Right lobe of liver (tissue), 4 donors: ENCODE measurements at regions not wholly inside any gene's neighbourhood (a gene's known extent, or its start where the extent isn't known, plus 50 kb on each side); places are given as distances from the start of the nearest gene placed in this dataset.

Experiments used
- POLR2A ChIP-seq: fragments of 450-650 bp; IDR thresholded peaks from one replicate; pipeline ENCODE4 v1.6.1; 2017; ENCODE audit warnings: antibody characterized with exemption, mild to moderate bottlenecking
- TF ChIP-seq, protein P1 (sequence below), 4 donors: fragments of 200-600 bp in 3 of 4; fragments of 450-650 bp in 1 of 4; IDR thresholded peaks; one replicate each; pipeline versions ENCODE4 v1.5.1 to v1.8.0; 2016 to 2022; ENCODE audit warnings: antibody characterized with exemption in 4 of 4, mild to moderate bottlenecking in 2 of 4
- donor health status: DM: no; HTN: no; CAD: no.
- donor health status: DM: no; HTN: no; CAD: no.
- donor health status: DM: no; HTN: yes; CAD: no.

DNA sequence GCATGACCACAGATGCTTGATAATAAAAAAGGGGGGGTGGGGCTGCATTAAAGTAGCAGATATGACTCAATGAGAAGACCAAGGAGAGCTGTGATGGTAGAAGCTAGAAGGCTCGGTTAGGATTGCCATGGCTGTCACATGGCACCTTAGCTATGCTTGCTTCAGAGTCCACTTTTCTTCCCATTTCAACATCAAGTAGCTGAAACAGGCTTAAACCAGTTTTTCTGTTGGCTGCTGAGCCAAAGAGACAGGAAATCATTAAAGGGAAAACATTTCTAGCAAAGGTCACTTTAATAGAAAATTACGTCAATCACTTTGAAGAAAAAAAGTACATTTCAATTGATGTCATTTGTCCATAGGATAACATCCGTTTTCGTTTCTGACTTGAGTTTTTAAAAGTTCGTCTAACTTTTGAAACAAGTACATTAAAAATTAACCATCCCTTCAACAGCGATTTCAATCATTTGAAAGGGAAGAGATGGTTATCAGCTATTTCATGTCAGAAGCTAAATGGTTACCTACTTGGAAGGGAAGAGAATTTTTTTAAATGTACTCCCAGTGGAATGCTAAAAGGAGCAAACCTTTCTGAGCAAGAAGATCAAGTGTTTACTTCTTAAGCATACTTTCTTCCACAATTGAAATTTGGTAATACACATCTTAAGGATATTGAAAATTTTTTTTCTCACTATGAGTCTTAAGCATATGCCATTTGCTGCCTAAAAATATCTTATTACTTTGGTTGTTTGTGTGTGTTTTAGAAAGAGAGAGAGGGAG lies 488.1 kb upstream of the PRMT6 start:
- TF ChIP-seq, protein P1, sequence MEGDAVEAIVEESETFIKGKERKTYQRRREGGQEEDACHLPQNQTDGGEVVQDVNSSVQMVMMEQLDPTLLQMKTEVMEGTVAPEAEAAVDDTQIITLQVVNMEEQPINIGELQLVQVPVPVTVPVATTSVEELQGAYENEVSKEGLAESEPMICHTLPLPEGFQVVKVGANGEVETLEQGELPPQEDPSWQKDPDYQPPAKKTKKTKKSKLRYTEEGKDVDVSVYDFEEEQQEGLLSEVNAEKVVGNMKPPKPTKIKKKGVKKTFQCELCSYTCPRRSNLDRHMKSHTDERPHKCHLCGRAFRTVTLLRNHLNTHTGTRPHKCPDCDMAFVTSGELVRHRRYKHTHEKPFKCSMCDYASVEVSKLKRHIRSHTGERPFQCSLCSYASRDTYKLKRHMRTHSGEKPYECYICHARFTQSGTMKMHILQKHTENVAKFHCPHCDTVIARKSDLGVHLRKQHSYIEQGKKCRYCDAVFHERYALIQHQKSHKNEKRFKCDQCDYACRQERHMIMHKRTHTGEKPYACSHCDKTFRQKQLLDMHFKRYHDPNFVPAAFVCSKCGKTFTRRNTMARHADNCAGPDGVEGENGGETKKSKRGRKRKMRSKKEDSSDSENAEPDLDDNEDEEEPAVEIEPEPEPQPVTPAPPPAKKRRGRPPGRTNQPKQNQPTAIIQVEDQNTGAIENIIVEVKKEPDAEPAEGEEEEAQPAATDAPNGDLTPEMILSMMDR (IDR thresholded peaks at IDR 0.05), result no peak
- no peak for TF ChIP-seq POLR2A
